ENCODE measurements at regions not wholly inside any gene's neighbourhood (a gene's known extent, or its start where the extent isn't known, plus 50 kb on each side); places are given as distances from the start of the nearest gene placed in this dataset.
"Not testable (repeated sequence)": the region's sequence is repeated elsewhere in the genome, so short reads cannot be mapped to it uniquely, and the experiment has no call there.

GRCh38 chr17:16849861-16850260, 122.1 kb downstream of the TNFRSF13B start:
- not testable (repeated sequence) for TF ChIP-seq POLR2A, CTCF (IDR thresholded peaks at IDR 0.05)
